ENCODE measurements at regions not wholly inside any gene's neighbourhood (a gene's known extent, or its start where the extent isn't known, plus 50 kb on each side); places are given as distances from the start of the nearest gene placed in this dataset.

DNA sequence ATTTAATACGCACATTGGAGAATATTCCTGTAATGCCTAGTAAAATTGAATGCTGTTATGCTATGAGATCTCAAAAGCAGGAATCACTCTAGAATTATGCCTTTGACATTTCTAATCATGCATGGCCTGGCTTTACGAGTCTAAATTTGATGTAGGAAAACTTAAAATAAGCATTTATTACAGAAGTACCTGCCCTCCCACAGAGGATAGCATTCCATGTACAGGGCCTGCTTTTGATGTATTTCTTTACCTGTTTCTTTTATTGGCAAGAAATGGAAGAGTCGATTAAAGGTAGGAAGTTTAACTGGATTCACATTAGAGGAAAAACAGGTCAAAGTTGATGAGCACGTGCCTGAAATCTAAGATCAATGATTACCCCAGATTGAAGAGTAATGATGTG, 219.5 kb downstream of the PCDH7 start:
- Histone ChIP-seq H3K9me3 (no peaks in the 10 kb centered on the region), H3K36me3 (no peaks in the 10 kb centered on the region), H3K27me3 (no peaks in the 10 kb centered on the region), H3K27ac (no peak overlapping the region), H3K4me3 (no peak overlapping the region), H3K4me1 (no peaks in the 10 kb centered on the region)
- TF ChIP-seq POLR2AphosphoS5 (IDR thresholded peaks at IDR 0.05) (no peak), POLR2A (IDR thresholded peaks at IDR 0.05) (no peak)
- TF ChIP-seq, protein P1, sequence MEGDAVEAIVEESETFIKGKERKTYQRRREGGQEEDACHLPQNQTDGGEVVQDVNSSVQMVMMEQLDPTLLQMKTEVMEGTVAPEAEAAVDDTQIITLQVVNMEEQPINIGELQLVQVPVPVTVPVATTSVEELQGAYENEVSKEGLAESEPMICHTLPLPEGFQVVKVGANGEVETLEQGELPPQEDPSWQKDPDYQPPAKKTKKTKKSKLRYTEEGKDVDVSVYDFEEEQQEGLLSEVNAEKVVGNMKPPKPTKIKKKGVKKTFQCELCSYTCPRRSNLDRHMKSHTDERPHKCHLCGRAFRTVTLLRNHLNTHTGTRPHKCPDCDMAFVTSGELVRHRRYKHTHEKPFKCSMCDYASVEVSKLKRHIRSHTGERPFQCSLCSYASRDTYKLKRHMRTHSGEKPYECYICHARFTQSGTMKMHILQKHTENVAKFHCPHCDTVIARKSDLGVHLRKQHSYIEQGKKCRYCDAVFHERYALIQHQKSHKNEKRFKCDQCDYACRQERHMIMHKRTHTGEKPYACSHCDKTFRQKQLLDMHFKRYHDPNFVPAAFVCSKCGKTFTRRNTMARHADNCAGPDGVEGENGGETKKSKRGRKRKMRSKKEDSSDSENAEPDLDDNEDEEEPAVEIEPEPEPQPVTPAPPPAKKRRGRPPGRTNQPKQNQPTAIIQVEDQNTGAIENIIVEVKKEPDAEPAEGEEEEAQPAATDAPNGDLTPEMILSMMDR (IDR thresholded peaks at IDR 0.05), result no peak
- no peak for DNase-seq (ENCODE audit: low spot score in 2 of 2)
- intact Hi-C loops (cut with DNase I; ENCODE audit: low total_unique reads), result no loop called here

DNA sequence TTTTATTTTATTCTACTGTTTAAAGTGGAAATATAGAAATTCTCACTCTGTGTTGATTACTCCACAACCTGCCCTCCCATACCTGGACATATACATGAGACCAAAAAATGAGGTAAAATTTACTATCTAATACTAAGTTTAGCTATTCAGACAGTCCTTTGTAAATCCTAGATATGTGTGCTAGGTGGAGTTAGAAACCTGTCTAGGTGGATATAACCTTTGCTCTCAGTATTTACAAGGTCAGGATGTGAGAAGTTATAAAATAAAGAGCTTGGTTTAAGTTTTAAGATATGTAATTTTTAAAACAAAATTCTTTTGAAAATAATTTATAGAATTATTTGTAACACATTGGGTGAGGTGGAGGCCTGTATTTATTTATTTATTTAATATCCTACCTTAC, 221.5 kb downstream of the PCDH7 start:
- Histone ChIP-seq H3K9me3 (no peaks in the 10 kb centered on the region), H3K27ac (no peak overlapping the region), H3K4me3 (no peak overlapping the region), H3K36me3 (no peaks in the 10 kb centered on the region), H3K27me3 (no peaks in the 10 kb centered on the region), H3K4me1 (no peaks in the 10 kb centered on the region)
- DNase-seq (ENCODE audit: low spot score in 2 of 2), result no peak
- TF ChIP-seq, protein P1 (IDR thresholded peaks at IDR 0.05), result no peak
- TF ChIP-seq POLR2AphosphoS5 (IDR thresholded peaks at IDR 0.05) (no peak), POLR2A (IDR thresholded peaks at IDR 0.05) (no peak)
- intact Hi-C loops (cut with DNase I; ENCODE audit: low total_unique reads), result no loop called here

DNA sequence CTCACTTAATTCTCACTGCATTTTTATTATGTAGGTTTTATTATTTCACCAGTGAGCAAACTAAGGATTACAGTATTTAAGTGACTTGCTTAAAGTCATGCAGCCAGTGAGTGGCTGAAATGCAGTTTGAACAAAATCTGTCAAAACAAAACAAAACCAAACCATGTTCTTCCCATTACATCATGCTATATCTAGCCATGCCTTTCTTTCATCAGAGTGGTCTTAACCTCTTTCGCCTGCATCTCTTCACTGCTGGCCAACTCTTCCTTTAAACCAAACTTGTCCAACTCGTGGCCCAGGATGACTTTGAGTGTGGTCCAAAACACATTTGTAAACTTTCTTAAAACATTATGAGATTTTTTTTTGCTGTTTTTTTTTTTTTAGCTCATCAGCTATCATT, 223.2 kb downstream of the PCDH7 start:
- Histone ChIP-seq H3K9me3 (no peaks in the 10 kb centered on the region), H3K4me3 (no peak overlapping the region), H3K27me3 (no peaks in the 10 kb centered on the region), H3K27ac (no peak overlapping the region), H3K36me3 (no peaks in the 10 kb centered on the region), H3K4me1 (no peaks in the 10 kb centered on the region)
- TF ChIP-seq, protein P1 (IDR thresholded peaks at IDR 0.05), result no peak
- intact Hi-C loops (cut with DNase I; ENCODE audit: low total_unique reads), result no loop called here
- no peak for DNase-seq (ENCODE audit: low spot score in 2 of 2)

DNA sequence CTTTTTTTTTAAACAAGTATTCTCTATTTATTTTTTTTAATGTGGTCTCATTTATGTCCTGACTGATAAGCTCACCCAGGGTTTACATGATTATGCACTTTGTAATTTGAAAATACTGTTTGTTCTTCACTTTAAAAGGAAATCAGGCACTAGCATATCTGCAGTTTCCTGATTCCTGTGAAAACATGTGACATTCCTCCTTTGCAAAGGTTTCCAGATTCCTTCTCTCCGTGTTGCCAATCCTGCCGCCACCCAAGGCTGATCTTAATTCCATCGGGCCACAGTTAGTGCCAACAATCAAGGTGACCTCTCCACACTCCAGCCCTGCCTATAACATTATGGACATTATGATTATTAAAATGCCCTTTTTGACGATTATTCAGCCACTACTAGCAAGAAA, 225.4 kb downstream of the PCDH7 start:
- no peaks in the 10 kb centered on the region for H3K36me3 ChIP-seq
- intact Hi-C loops (cut with DNase I; ENCODE audit: low total_unique reads), result no loop called here
- H3K4me1 ChIP-seq, result no peaks in the 10 kb centered on the region
- H3K9me3 ChIP-seq, result no peaks in the 10 kb centered on the region
- no peak overlapping the region for H3K27ac ChIP-seq
- no peak overlapping the region for H3K4me3 ChIP-seq
- H3K27me3 ChIP-seq, result no peaks in the 10 kb centered on the region
- TF ChIP-seq, protein P1 (IDR thresholded peaks at IDR 0.05), result no peak
- no peak for DNase-seq (ENCODE audit: low spot score in 2 of 2)

DNA sequence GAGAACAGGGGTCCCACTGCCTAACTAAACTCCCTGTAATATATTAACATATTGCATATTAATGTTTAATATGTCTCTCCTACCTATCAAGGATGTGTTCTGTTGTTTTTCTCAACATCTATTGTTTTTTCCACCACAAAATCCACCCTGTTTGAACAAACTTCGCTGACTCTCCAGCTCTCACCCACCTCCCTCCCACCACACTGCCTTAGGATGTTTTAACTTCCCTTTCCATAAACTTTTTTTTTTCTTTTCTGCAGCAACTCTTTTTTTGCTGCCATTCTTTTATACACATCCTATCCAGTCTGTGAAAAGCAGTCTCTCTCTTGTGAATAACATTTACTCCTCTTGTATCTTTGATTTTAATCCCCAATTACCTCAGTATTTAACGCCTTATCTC, 226.1 kb downstream of the PCDH7 start:
- Histone ChIP-seq H3K4me3 (no peak overlapping the region), H3K4me1 (no peaks in the 10 kb centered on the region), H3K27me3 (no peaks in the 10 kb centered on the region), H3K27ac (no peak overlapping the region), H3K36me3 (no peaks in the 10 kb centered on the region), H3K9me3 (no peaks in the 10 kb centered on the region)
- TF ChIP-seq, protein P1 (IDR thresholded peaks at IDR 0.05), result no peak
- no peak for TF ChIP-seq POLR2AphosphoS5 (IDR thresholded peaks at IDR 0.05)
- no peak for TF ChIP-seq POLR2A (IDR thresholded peaks at IDR 0.05)
- DNase-seq (ENCODE audit: low spot score in 2 of 2), result no peak
- intact Hi-C loops (cut with DNase I; ENCODE audit: low total_unique reads), result no loop called here
